B cell (primary cell): ENCODE measurements at regions not wholly inside any gene's neighbourhood (a gene's known extent, or its start where the extent isn't known, plus 50 kb on each side); places are given as distances from the start of the nearest gene placed in this dataset.
"Not testable (repeated sequence)": the region's sequence is repeated elsewhere in the genome, so short reads cannot be mapped to it uniquely, and the experiment has no call there.

Source experiments
- ATAC-seq: fragments of 200-7000 bp; cut with Tn5 transposase; one replicate; pipeline ENCODE4 v1.10.0; 2021; ENCODE audit warnings: low read depth, mild to moderate bottlenecking, moderate number of reproducible peaks, moderate library complexity
- CTCF ChIA-PET: fragments of 350-600 bp; sonication (Branson Sonifier 250); formaldehyde crosslinking; loops from one replicate; lab custom pipeline; 2021; ENCODE audit warnings: antibody characterized with exemption, inconsistent platforms; lab: Charles Lee
- POLR2A ChIA-PET: fragments of 350-600 bp; sonication (Branson Sonifier 250); formaldehyde crosslinking; loops from one replicate; lab custom pipeline; 2021; ENCODE audit warnings: antibody characterized with exemption; lab: Charles Lee
- DNase-seq: peaks from one replicate; pipeline ENCODE4 v3.0.0; 2013
- H2AFZ ChIP-seq: 2 replicates; pipeline ENCODE4 v1.6.1; 2012; ENCODE audit warnings: mild to moderate bottlenecking, low read depth, low read length; ENCODE audit not compliant: insufficient read depth, poor library complexity, severe bottlenecking
- H3K27ac ChIP-seq, 2 donors: 1 replicate in 1 of 2; 2 replicates in 1 of 2; pipeline ENCODE4 v1.5.1; 2012 to 2013; ENCODE audit warnings: low read length in 2 of 2, mild to moderate bottlenecking in 2 of 2, moderate library complexity in 1 of 2
- H3K27me3 ChIP-seq, 4 experiments: fragments of 200-600 bp in 1 of 4; sonication (generic) in 1 of 4; replicated peaks in 1 of 4; 1 replicate in 2 of 4; 2 replicates in 2 of 4; pipeline versions ENCODE4 v1.6.1 to v1.7.0; 2013 to 2016; ENCODE audit warnings: low read length in 3 of 4, mild to moderate bottlenecking in 2 of 4, mixed read lengths in 1 of 4, moderate library complexity in 1 of 4; ENCODE audit not compliant: insufficient read depth in 4 of 4, control insufficient read depth in 3 of 4; ENCODE audit errors: control extremely low read depth in 1 of 4
- H3K36me3 ChIP-seq, 2 experiments: replicated peaks in 1 of 2; 1 replicate in 1 of 2; 2 replicates in 1 of 2; pipeline versions ENCODE4 v1.6.1 to v1.7.1; 2013; ENCODE audit warnings: low read length in 1 of 2; ENCODE audit not compliant: insufficient read depth in 2 of 2, control insufficient read depth in 1 of 2; ENCODE audit errors: control extremely low read depth in 1 of 2, extremely low read depth in 1 of 2
- H3K4me1 ChIP-seq, 2 donors: fragments of 200-600 bp in 1 of 2; sonication (generic) in 1 of 2; 1 replicate in 1 of 2; 2 replicates in 1 of 2; pipeline versions ENCODE4 v1.5.1 to v1.6.1; 2013 to 2017; ENCODE audit warnings: low read length in 2 of 2; ENCODE audit not compliant: control insufficient read depth in 2 of 2, insufficient read depth in 2 of 2
- H3K4me2 ChIP-seq: replicated peaks from 2 replicates; pipeline ENCODE3; 2012; ENCODE audit warnings: mild to moderate bottlenecking, low read depth, low read length; ENCODE audit not compliant: poor library complexity, severe bottlenecking
- H3K4me3 ChIP-seq, 5 experiments: fragments of 200-600 bp in 1 of 5; sonication (generic) in 1 of 5; 1 replicate in 3 of 5; 2 replicates in 2 of 5; pipeline versions ENCODE4 v1.5.1 to v1.7.0; 2011 to 2016; ENCODE audit warnings: low read length in 4 of 5, mild to moderate bottlenecking in 4 of 5, low read depth in 2 of 5, control low read depth in 1 of 5, moderate library complexity in 1 of 5; ENCODE audit not compliant: insufficient read depth in 1 of 5; ENCODE audit errors: control extremely low read depth in 1 of 5, extremely low read depth in 1 of 5
- H3K79me2 ChIP-seq: fragments of 200-600 bp; sonication (generic); one replicate; pipeline ENCODE4 v1.6.0; 2016; ENCODE audit warnings: low read length; ENCODE audit not compliant: control insufficient read depth, insufficient read depth
- H3K9ac ChIP-seq: fragments of 200-600 bp; sonication (generic); 2 replicates; pipeline ENCODE4 v1.6.1; 2017; ENCODE audit warnings: mild to moderate bottlenecking, low read length, moderate library complexity
- H3K9me3 ChIP-seq, 3 donors: one replicate each; pipeline versions ENCODE4 v1.6.1 to v1.7.1; 2013; ENCODE audit warnings: low read length in 2 of 3; ENCODE audit not compliant: control insufficient read depth in 2 of 3, insufficient read depth in 1 of 3; ENCODE audit errors: control extremely low read depth in 1 of 3
- H4K20me1 ChIP-seq: 2 replicates; pipeline ENCODE4 v1.6.0; 2012; ENCODE audit warnings: mild to moderate bottlenecking, low read length; ENCODE audit not compliant: insufficient read depth, control insufficient read depth, poor library complexity, severe bottlenecking
- H3K27ac Mint-ChIP-seq: one replicate; pipeline ENCODE4 v1.8.0; 2021; ENCODE audit warnings: mixed read lengths
- H3K27me3 Mint-ChIP-seq: one replicate; pipeline ENCODE4 v1.8.0; 2021; ENCODE audit warnings: mixed read lengths
- H3K4me1 Mint-ChIP-seq: one replicate; pipeline ENCODE4 v1.8.0; 2021; ENCODE audit warnings: mixed read lengths
- H3K4me3 Mint-ChIP-seq: one replicate; pipeline ENCODE4 v1.8.0; 2021; ENCODE audit warnings: mixed read lengths
- H3K9me3 Mint-ChIP-seq: one replicate; pipeline ENCODE4 v1.8.0; 2022; ENCODE audit warnings: mixed read lengths; ENCODE audit not compliant: insufficient read depth
- EZH2 ChIP-seq: IDR thresholded peaks from 2 replicates; pipeline ENCODE4 v1.6.1; 2012; ENCODE audit warnings: borderline replicate concordance, low read depth, mild to moderate bottlenecking, moderate library complexity, low read length; ENCODE audit not compliant: insufficient read depth, poor library complexity, severe bottlenecking
- WGBS: methylation state at CpG from one replicate; pipeline ENCODE4 v1.1.5; 2013; ENCODE audit warnings: missing lambda C conversion rate; ENCODE audit not compliant: insufficient coverage; 5-methylcytosine and 5-hydroxymethylcytosine counted together
- intact Hi-C: fragments of 100-400 bp; cut with micrococcal nuclease; formaldehyde crosslinking; loops from one replicate; pipeline ENCODE4 v1.10.0; 2022
- TF ChIP-seq, protein P1 (sequence below): fragments of 200-600 bp; IDR thresholded peaks from one replicate; pipeline ENCODE4 v1.8.0; 2022; ENCODE audit warnings: antibody characterized with exemption, mild to moderate bottlenecking

DNA sequence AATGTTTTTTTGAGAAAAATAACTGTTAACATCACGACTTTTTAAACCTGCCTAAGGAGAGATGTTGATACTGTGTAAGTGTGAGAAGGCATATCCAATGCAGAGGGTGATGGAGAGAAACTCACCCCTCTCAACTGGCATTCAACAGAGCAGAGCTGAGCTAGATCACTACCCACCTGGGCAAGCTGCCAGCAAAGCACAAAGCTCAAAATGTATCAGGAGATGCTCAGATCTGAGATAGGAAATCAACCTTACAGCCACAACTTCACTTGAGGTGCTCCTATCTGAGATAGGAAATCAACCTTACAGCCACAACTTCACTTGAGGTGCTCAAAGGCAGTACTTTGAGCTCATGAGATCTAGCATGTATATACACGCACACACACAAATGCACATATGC lies 151.5 kb upstream of the PDE1C start:
- peaks cover 5% of the 10 kb centered on the region for H3K27me3 Mint-ChIP-seq
- H3K4me2 ChIP-seq, result no peak overlapping the region
- H3K27me3 ChIP-seq, result no peaks in the 10 kb centered on the region
- no peak for TF ChIP-seq EZH2
- TF ChIP-seq, protein P1, sequence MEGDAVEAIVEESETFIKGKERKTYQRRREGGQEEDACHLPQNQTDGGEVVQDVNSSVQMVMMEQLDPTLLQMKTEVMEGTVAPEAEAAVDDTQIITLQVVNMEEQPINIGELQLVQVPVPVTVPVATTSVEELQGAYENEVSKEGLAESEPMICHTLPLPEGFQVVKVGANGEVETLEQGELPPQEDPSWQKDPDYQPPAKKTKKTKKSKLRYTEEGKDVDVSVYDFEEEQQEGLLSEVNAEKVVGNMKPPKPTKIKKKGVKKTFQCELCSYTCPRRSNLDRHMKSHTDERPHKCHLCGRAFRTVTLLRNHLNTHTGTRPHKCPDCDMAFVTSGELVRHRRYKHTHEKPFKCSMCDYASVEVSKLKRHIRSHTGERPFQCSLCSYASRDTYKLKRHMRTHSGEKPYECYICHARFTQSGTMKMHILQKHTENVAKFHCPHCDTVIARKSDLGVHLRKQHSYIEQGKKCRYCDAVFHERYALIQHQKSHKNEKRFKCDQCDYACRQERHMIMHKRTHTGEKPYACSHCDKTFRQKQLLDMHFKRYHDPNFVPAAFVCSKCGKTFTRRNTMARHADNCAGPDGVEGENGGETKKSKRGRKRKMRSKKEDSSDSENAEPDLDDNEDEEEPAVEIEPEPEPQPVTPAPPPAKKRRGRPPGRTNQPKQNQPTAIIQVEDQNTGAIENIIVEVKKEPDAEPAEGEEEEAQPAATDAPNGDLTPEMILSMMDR, result no peak
- no peaks in the 10 kb centered on the region for H3K4me1 Mint-ChIP-seq
- H3K27ac Mint-ChIP-seq, result no peak overlapping the region
- no peaks in the 10 kb centered on the region for H4K20me1 ChIP-seq
- ChIA-PET POLR2A (no interaction called here), CTCF (interaction anchor here (2.9 kb wide), 1 partner anchor 11 kb away, joined by 12 read pairs; no protein-coding TSS in a partner anchor)
- ATAC-seq (no peak), DNase-seq (no peak)
- H3K9me3 Mint-ChIP-seq, result peaks cover 2% of the 10 kb centered on the region
- no peak overlapping the region for H3K4me3 ChIP-seq
- no peak overlapping the region for H3K27ac ChIP-seq
- H3K9me3 ChIP-seq, result peaks cover 0 to 7% (median 0%) of the 10 kb centered on the region in 3 donors
- no peaks in the 10 kb centered on the region for H3K4me1 ChIP-seq
- no peaks in the 10 kb centered on the region for H3K36me3 ChIP-seq
- H3K79me2 ChIP-seq, result no peaks in the 10 kb centered on the region
- intact Hi-C loops, result no loop called here
- H2AFZ ChIP-seq, result no peak overlapping the region
- no peak overlapping the region for H3K4me3 Mint-ChIP-seq
- WGBS, result 100% methylated on average over 1 of the region's 2 CpGs
- H3K9ac ChIP-seq, result no peak overlapping the region

DNA sequence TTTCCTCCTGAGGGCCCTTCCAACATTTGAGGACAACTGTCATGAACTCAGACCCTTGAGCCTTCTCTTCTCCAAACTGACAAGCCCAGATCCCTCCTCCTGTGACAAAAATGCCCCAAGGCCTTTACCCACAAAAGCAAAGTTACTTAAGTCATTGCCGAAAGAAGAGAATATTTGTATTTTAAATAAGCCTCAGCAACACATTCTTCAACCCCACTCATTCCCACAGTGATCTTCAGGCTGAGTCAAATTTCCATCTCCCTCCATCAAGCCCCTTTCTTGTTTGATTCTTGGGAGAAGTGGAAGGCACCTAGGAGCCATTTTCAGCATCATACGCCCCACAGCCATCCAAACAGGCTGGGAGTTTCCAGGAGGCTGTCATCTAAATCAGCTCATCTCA lies 150.8 kb upstream of the PDE1C start:
- H3K79me2 ChIP-seq, result no peaks in the 10 kb centered on the region
- DNase-seq, result no peak
- no peak for ATAC-seq
- Mint-ChIP-seq H3K27ac (no peak overlapping the region), H3K27me3 (peaks cover 5% of the 10 kb centered on the region), H3K4me1 (no peaks in the 10 kb centered on the region), H3K9me3 (peaks cover 2% of the 10 kb centered on the region), H3K4me3 (no peak overlapping the region)
- H3K4me3 ChIP-seq, result no peak overlapping the region
- WGBS, result 82% methylated on average over 1 of the region's 2 CpGs
- no peaks in the 10 kb centered on the region for H3K4me1 ChIP-seq
- TF ChIP-seq, protein P1, result no peak
- TF ChIP-seq EZH2, result no peak
- ChIA-PET POLR2A (no interaction called here), CTCF (interaction anchor here (1.5 to 2.9 kb wide), 2 partner anchors 10 to 11 kb away, joined by 9 to 12 read pairs; no protein-coding TSS in a partner anchor)
- no peak overlapping the region for H3K9ac ChIP-seq
- H3K4me2 ChIP-seq, result no peak overlapping the region
- H3K9me3 ChIP-seq, result peaks cover 0 to 7% (median 0%) of the 10 kb centered on the region in 3 donors
- H4K20me1 ChIP-seq, result no peaks in the 10 kb centered on the region
- H3K27me3 ChIP-seq, result no peaks in the 10 kb centered on the region
- H3K27ac ChIP-seq, result no peak overlapping the region
- H2AFZ ChIP-seq, result no peak overlapping the region
- intact Hi-C loops, result no loop called here
- H3K36me3 ChIP-seq, result no peaks in the 10 kb centered on the region

DNA sequence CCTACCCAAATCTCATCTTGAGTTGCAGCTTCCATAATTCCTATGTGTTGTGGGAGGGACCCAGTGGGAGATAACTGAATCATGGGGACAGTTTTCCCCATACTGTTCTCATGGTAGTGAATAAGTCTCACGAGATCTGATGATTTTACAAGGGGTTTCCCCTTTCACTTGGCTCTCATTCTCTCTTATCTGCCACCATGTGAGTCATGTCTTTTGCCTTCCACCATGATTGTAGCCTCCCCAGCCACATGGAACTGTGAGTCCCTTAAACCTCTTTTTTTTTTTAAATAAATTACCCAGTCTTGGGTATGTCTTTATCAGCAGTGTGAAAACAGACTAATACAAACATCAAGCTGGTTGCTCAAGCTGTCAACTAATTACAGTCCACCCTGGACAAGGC lies 149.6 kb upstream of the PDE1C start:
- H3K9ac ChIP-seq, DNase-seq, H3K27ac Mint-ChIP-seq, H3K4me1 ChIP-seq, H3K9me3 Mint-ChIP-seq, H3K27me3 Mint-ChIP-seq, H3K4me3 ChIP-seq, H3K27me3 ChIP-seq, H3K9me3 ChIP-seq, intact Hi-C loops, H3K36me3 ChIP-seq, H3K4me1 Mint-ChIP-seq, H3K27ac ChIP-seq, POLR2A ChIA-PET, H3K4me2 ChIP-seq, H3K4me3 Mint-ChIP-seq, ATAC-seq, H2AFZ ChIP-seq, H4K20me1 ChIP-seq, H3K79me2 ChIP-seq: not testable (repeated sequence)
- no CpG with 5 or more reads among the region's 1 CpG for WGBS
- CTCF ChIA-PET, result interaction anchor here (1.5 kb wide), 1 partner anchor 9 kb away, joined by 9 read pairs; no protein-coding TSS in a partner anchor
